CD4-positive, alpha-beta T cell treated with Interleukin-6 at 100 ng/mL for 8 hours (primary cell): ENCODE measurements at regions not wholly inside any gene's neighbourhood (a gene's known extent, or its start where the extent isn't known, plus 50 kb on each side); places are given as distances from the start of the nearest gene placed in this dataset.
A peak's percentile ranks its signal among the peaks of the same experiment; 100 is the strongest.

Experiments used
- DNase-seq: peaks from one replicate; pipeline ENCODE4 v3.0.0-alpha.2; 2020; ENCODE audit warnings: mixed read lengths, low spot score

- no peak for DNase-seq
Observed at GRCh38 chr2:109070290-109070689, 58.7 kb upstream of the SH3RF3 start.

DNA sequence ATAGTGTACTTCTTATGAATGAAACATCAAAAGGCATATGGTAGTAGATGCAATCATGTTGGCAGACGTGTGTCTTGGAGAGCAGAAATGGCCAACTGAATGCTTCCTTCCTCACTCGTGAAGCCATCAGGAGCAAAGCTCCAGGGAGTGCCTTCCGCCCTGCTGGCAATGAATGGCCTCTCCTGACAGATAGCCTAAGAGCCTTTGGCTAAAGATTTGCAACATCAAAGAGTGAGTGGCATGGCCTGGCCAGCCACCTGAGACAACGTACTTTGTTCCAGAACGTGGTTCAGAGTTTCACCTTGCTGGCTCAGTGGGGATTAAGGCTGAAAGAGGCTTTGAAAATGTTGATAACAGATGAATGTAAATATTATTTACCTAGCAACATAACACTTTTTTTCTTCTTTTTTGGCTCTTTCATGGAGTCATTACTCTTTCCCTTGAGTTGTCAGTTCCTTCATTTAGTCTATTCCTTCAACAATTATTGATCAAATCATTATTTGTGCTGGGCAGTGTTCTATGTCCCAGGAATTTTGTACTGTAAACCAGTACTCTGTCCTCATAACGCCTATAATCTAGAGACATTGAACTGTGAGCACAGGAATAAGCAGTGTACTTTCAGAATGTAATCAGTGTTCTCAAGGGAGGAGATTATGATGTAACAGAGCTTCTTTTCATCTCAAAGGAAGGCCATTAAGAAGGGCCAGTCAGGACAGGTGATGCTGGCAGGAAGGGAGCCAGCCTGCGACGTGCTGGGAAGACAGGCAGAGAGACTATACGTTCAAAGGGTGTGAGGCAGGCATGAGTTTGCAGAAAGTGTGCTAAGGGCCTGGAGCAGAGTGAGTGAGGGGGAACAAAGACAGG lies 59.4 kb upstream of the SH3RF3 start:
- no peak for DNase-seq

GRCh38 chr2:109068811-109069210 lies 60.2 kb upstream of the SH3RF3 start:
- no peak for DNase-seq

GRCh38 chr2:109067631-109068125 lies 61.3 kb upstream of the SH3RF3 start:
- DNase-seq = no peak

- DNase-seq = no peak
Observed at GRCh38 chr2:109066917-109067597, 61.9 kb upstream of the SH3RF3 start.

DNA sequence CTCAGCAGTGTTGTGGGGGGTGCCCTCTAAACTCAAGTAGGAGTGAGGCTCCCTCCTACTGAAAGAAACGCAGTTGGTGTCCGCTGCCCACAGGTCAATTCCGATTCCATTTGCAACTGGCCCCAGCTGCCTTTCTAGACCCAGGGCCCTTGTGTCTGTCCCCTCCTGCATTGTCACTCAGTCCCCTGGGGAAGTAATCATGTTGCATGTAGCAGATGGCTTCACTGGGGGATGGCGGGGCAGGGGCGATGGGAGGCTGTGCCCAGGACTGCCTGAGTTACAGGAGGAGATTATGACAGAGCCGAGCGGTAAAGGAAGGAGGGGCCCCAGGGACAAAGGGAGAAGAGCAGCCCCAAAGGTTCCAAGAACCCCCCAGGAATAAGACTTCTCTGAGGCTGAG lies 62.5 kb upstream of the SH3RF3 start:
- no peak for DNase-seq

DNA sequence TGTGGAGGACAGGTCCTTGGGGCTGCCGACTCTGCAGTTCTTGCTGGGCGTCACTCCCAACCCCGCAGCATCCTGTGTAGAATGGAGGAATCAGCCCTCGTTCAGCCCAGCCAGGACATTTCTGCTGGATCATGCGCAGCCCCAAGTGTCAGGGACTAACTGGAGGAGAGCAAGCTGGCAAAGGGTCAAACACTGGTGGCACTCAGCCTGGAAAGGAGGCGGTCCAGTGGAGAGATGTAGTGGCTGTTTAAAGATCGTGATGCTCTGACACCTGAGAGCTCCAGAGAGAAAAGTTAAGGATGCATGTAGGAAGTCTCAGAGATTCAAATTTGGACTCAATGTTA lies 63.6 kb upstream of the SH3RF3 start:
- DNase-seq = no peak

DNA sequence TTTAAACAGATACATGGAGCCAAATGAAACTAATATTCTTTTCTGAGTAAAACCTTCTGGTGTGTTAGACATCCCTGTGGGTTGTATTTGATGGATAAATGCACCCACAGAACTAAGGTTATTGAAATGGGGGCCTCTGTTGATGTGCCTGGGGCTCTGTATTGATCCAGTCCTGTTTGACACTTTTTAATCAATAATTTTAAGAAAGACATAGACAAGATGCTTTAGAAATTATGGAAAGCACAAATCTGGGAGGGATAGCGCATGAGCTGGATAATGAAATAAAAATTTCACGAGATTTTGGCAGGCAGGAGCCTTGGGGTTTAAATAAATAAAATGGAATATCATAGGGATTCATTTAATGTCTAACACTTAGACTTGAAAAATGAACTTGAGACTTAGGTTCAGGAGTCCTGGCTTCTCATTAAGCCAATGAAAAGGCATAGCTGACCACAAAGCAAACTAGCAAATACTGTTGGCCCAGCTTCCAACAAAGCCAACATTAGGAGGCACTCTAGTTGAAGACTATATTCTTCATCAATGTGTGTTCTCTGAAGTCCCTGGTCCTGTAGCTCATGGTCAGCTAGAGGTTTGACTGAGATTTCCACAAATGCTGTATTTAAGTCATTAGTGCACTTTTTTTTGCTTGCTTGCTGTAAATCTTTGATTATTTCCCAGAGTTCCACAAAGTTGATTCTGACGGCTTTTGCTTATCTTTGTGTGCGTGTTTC lies 64.2 kb upstream of the SH3RF3 start:
- DNase-seq = no peak

DNA sequence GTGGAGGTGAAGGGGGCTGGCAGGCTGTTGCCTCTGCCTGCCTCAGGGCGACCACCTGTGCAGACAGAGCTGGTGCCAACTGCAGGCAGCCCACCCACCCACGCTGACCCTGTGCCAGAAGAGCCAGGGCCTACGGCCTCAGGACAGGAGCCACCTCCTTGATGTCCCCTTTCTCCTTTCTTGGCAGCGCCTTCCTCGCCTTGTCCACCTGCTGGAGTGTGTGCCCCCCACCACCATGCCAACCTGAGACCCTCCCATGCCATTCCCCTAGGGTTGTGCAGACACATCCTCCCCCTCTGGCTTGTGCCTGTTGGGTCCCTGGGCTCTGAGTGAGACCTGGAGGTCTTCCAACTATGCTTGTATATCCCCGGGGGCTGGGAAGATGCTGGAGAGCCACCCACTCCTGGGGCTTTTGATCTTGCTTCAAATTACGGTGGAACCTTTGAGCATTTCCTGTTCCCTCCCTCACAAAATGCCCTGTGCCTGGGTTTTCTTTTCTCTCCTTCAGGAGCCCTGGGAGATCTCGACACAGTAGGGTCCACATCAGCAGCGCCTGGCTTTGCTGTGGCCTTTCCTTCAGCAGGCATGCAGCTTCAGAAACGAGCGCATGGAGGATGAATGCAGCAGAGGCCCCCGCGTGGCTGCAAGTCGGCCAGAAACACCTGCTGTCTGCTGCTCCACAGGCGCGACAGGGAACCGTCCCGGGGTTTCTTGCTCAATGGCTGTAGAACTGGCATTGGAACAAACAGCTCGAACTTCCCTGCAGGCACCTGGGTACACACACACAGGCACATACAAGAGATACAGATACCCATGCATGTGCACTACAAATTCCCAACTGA lies 65.9 kb upstream of the SH3RF3 start:
- peak; percentile 7 for DNase-seq

- no peak for DNase-seq
Observed at GRCh38 chr2:109062145-109062858, 66.7 kb upstream of the SH3RF3 start.

DNA sequence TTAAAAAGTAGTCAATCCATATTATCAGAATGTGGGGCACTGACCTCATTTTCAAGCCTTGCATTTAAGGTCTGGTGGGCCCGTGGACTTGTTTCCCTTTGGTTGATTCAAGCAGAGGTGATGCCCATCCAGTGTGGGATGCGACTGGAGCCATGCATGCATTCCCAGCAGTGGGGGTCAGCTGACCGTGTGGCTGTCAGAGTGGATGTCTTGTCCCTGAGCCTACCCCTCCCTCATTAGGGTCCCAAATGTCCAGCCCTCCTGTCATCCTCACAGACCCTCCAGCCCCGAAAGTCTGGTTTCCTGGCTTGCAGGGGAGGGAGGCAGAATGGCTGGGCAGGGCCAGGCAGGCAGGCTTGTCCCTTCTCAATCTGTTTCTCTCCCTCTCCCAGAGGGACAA lies 67.3 kb upstream of the SH3RF3 start:
- no peak for DNase-seq

DNA sequence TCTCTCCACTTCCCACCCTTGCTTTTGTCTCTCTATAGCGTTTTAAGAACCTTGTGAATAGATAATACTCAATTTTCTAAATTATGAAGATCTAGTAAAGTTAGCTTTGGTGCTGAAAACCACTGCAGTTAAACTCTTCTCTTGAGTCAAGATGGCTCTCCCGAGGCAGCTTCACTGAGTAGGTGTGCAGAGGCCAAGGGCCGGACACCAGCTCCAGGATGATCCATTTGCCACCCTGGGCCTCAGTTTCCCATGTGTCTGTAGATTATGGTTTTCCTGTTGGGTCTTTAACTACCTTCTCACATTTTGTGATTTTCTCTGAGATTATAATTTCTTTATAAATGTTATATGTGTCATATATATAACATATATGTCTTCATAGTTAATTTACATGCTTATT lies 68.5 kb upstream of the SH3RF3 start:
- no peak for DNase-seq

DNA sequence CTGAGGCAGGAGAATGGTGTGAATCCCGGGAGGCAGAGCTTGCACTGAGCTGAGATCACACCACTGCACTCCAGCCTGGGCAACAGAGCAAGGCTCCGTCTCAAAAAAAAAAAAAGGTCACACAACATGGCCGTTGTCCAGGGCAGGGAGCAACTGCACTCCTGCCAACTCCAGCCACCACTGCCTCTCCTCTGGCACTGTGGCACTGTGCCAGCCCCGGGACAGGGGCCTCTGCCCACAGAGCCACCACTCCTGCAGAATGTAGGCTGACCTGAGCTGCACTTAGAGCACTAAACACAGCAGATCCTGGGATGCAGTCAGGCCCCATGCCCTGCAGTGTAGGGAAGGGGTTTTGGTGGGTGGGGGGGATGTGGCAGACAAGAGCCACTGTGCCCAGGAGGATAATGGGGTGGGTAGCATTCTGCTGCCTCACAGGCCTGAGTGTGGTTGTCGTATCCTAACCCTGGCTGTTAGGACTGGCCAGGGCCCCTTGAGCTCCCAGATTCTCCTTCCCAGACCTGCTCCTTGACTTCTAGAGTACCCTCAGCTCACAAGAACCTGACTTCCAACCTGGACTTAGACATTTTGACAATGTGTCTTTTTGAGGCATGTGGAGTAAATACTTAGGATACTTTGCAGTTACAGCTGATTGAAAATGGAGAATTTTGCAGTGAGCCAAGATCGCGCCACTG lies 69.4 kb upstream of the SH3RF3 start:
- no peak for DNase-seq

DNA sequence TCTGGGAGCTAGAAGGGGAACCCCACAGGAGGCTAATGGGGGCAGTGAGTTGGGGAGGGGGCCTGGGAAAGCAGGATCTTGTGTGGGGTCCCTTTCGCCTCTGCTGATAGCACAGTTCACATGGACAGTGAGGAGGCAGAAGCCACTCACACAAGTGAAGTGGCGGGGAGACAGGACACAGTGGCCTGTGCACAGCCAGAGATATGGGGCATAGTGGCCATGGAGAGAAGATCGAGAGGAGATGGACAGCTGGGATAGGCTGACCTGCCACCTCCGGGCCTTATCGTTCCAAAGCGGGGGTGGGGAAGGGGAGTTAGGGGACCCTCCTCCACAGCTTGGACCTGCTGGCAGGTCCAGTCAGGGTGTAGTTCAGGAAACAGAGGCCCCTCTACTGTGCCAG lies 69.8 kb upstream of the EDAR start:
- DNase-seq = no peak

GRCh38 chr2:109058191-109058632 lies 69.2 kb upstream of the EDAR start:
- DNase-seq = no peak

DNA sequence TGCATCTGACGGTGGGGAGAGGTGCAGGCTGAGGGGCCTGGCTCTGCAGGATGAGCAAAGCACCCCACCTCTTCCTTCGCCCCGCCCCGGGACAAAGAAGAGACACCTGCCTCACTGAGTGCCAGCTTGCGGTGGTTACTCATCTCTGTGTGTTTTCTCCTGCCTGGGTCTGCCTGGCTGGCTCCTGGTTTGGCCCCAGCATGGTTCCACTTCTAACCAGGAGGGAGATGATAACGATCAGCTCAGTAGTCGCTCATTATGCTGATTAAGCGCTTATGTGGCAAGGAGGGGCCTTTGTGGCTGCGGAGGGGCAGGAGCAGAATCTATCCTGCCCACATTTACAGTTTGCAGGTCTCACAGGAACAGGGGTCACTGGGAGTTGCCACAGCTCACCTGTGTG lies 68.7 kb upstream of the EDAR start:
- DNase-seq = no peak

- no peak for DNase-seq
Observed at GRCh38 chr2:109055435-109055834, 66.4 kb upstream of the EDAR start.

- no peak for DNase-seq
Observed at GRCh38 chr2:109054865-109055264, 65.8 kb upstream of the EDAR start.

- no peak for DNase-seq
Observed at GRCh38 chr2:109053716-109054115, 64.7 kb upstream of the EDAR start.

- no peak for DNase-seq
Observed at GRCh38 chr2:109052922-109053321, 63.9 kb upstream of the EDAR start.

DNA sequence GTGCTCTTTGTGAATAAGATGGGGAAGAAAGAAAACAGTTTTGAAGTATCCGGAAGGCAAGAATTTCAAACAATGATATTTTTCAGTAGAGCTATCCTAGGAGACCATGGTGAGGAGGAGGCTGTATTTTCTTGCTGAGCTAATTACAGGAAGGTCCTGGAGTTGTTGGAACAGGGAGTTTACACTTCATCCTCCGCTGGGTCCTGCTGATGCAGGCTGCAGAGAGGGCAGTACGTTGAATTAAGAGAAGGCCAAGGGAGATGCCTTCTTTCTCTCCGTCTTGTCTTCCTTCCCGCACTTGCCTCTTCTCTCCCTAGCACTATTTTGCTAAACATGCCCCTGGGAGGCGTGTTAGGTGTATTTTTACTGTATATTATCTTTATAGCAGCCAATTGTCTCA lies 60.0 kb upstream of the EDAR start:
- DNase-seq = no peak
